Mammary epithelial cell (primary cell): ENCODE measurements at regions not wholly inside any gene's neighbourhood (a gene's known extent, or its start where the extent isn't known, plus 50 kb on each side); places are given as distances from the start of the nearest gene placed in this dataset.
"Not testable (repeated sequence)": the region's sequence is repeated elsewhere in the genome, so short reads cannot be mapped to it uniquely, and the experiment has no call there.

Experiments used
- CTCF ChIP-seq, 2 donors: IDR thresholded peaks in 1 of 2; conservative IDR thresholded peaks in 1 of 2; 2 replicates each; pipeline ENCODE4 v1.5.1; 2011 to 2012; ENCODE audit warnings: inconsistent platforms in 2 of 2, low read length in 2 of 2, mild to moderate bottlenecking in 2 of 2, control low read depth in 1 of 2, low read depth in 1 of 2; ENCODE audit not compliant: insufficient read depth in 1 of 2; ENCODE audit errors: extremely low read depth in 1 of 2
- EZH2 ChIP-seq: IDR thresholded peaks from 2 replicates; pipeline ENCODE4 v1.6.1; 2012; ENCODE audit warnings: low read length, inconsistent platforms, borderline replicate concordance

- not testable (repeated sequence) for TF ChIP-seq CTCF (conservative IDR thresholded peaks at IDR 0.05 in 1 of 2, IDR thresholded peaks at IDR 0.05 in 1 of 2; ENCODE audit: extremely low read depth in 1 of 2, insufficient read depth in 1 of 2, low read depth in 1 of 2, low read length in 2 of 2); EZH2
These were observed 280.0 kb downstream of the FAM47A start for GRCh38 chrX:33852146-33852545.
